NT2/D1 (cell line): ENCODE measurements at regions not wholly inside any gene's neighbourhood (a gene's known extent, or its start where the extent isn't known, plus 50 kb on each side); places are given as distances from the start of the nearest gene placed in this dataset.

Experiments used
- SUZ12 ChIP-seq: IDR thresholded peaks from 2 replicates; pipeline ENCODE4 v1.6.1; 2011; ENCODE audit not compliant: insufficient read length, insufficient read depth; ENCODE audit errors: extremely low read depth
- YY1 ChIP-seq: IDR thresholded peaks from 2 replicates; pipeline ENCODE4 v1.6.1; 2011; ENCODE audit not compliant: insufficient read length, insufficient read depth

DNA sequence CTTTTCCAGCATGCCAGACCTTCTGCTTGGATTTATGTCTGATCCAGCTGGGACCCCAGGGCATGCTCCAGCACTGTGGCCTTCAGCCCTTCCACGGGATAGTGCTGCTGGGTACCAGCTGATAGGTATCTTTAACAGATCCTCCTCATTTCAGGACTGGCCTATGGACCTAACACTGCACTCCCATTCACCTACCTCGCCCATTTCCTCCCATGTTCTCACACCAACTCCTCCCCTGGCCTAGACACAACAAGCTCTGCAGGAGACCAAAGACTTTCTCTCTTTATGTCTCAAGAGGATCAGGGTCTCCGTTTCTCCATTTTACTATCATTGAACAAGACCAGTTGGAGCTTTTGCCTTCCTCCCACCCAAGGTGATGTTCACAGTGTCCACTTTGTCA is 140.0 kb upstream of the TMCC3 start:
- no peak for TF ChIP-seq YY1
- no peak for TF ChIP-seq SUZ12
